ENCODE measurements at regions not wholly inside any gene's neighbourhood (a gene's known extent, or its start where the extent isn't known, plus 50 kb on each side); places are given as distances from the start of the nearest gene placed in this dataset.
A peak's percentile ranks its signal among the peaks of the same experiment; 100 is the strongest.
"Not testable (repeated sequence)": the region's sequence is repeated elsewhere in the genome, so short reads cannot be mapped to it uniquely, and the experiment has no call there.

DNA sequence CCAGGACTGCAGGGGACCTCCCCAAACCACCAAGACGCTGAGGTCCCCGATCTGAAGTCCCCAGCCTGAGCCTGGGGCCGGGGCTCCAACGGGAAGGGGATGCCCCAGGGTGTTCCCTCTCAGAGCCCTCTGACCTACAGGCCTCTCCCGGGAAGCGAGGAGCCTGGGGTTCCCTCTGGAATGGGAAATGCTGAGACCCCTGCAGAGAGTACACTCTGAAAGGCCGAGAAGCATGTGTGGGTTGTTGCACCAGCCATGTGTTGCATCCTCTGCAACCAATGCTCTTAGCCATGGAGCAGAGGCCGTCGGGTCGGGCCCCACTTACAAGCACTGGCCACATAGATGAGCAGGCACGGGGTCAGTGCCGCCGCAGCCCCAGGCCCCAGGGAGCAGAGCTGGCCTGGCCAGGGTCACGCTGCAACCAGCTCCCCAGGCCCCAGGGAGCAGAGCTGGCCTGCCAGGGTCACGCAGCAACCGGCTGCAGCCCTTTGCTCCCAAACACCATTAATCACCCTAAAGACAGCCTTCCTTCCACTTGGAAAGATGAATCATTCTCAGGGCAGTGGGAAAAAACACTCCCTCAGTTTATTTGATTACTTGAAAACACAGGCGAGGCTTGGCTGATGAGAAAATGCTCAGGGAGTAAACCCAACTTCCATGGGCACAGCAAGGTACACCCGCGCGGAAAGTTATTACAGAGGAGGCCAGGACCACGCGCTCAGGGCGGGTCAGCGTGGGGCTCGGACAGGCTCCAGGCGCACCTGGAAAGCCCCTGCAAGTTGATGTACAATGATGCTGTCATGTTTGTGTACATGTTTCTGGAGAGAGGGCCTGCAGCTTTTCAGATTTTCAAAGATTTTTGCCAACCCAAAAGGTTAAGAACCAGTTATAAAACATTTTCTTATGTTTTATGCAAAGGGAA, 78.0 kb upstream of the AFDN start:
- no peak overlapping the region for H3K27ac ChIP-seq
- no peak for DNase-seq
- WGBS, 2 donors: 78 to 85% methylated on average over 18 to 25 of the region's 26 CpGs
- H3K9me3 ChIP-seq: no peaks in the 10 kb centered on the region
- intact Hi-C loops (cut with DNase I; ENCODE audit: low total_unique reads): no loop called here
- TF ChIP-seq CTCF (IDR thresholded peaks at IDR 0.05) (no peak), POLR2A (IDR thresholded peaks at IDR 0.05) (no peak)
- peaks cover 20% of the 10 kb centered on the region for H3K4me1 ChIP-seq
- H3K27me3 ChIP-seq: no peaks in the 10 kb centered on the region
- no peak overlapping the region for H3K4me3 ChIP-seq
- no peaks in the 10 kb centered on the region for H3K36me3 ChIP-seq (ENCODE audit: low read depth, missing control alignments)

DNA sequence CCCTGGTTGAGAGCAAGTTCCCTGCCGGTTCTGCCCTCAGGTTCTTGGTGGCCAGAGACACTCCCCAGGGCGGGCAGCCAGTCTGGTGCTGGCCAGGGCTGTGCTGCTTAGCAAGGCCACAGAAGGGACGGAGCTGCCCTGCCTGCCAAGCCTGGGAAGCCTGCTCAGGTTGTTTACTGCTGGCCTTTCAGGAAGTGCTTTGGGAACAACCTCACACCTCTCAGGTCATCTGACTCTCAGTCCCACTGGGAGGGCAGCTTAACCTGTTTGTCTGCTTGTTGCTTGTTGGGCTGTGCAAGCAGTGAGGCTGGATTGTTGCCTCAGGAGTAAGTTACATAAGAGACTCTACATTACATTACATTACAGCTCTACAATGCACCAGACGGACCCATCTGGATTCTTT, 75.8 kb upstream of the AFDN start:
- DNase-seq: peak; percentile 68
- Histone ChIP-seq H3K27me3 (no peaks in the 10 kb centered on the region), H3K4me1 (peaks cover 16% of the 10 kb centered on the region), H3K36me3 (ENCODE audit: low read depth, missing control alignments) (no peaks in the 10 kb centered on the region), H3K27ac (no peak overlapping the region), H3K9me3 (no peaks in the 10 kb centered on the region), H3K4me3 (no peak overlapping the region)
- intact Hi-C loops (cut with DNase I; ENCODE audit: low total_unique reads): no loop called here
- 47 to 51% methylated on average over 4 of the region's 4 CpGs for WGBS, 2 donors
- TF ChIP-seq CTCF (IDR thresholded peaks at IDR 0.05) (no peak), POLR2A (IDR thresholded peaks at IDR 0.05) (no peak)

GRCh38 chr6:167751579-167752115, 75.1 kb upstream of the AFDN start:
- no peaks in the 10 kb centered on the region for H3K9me3 ChIP-seq
- intact Hi-C loops (cut with DNase I; ENCODE audit: low total_unique reads): no loop called here
- peaks cover 14% of the 10 kb centered on the region for H3K4me1 ChIP-seq
- H3K4me3 ChIP-seq: no peak overlapping the region
- H3K27me3 ChIP-seq: no peaks in the 10 kb centered on the region
- no peak overlapping the region for H3K27ac ChIP-seq
- no peak for TF ChIP-seq CTCF (IDR thresholded peaks at IDR 0.05)
- no peak for TF ChIP-seq POLR2A (IDR thresholded peaks at IDR 0.05)
- DNase-seq: no peak
- no peaks in the 10 kb centered on the region for H3K36me3 ChIP-seq (ENCODE audit: low read depth, missing control alignments)
- 81 to 87% methylated on average over 7 of the region's 7 CpGs for WGBS, 2 donors

DNA sequence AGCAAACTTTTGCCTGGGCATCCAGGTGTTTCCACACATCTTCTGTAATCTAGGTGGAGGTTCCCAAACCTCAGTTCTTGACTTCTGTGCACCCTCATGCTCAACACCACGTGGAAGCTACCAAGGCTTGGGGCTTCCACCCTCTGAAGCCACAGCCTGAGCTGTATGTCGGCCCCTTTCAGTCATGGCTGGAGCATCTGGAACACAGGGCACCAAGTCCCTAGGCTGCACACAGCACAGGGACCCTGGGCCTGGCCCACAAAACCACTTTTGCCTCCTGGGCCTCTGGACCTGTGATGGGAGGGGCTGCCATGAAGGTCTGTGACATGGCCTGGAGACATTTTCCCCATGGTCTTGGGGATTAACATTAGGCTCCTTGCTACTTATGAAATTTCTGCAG, 73.4 kb upstream of the AFDN start:
- DNase-seq; H3K4me3 ChIP-seq; H3K27me3 ChIP-seq; H3K27ac ChIP-seq; intact Hi-C loops (cut with DNase I; ENCODE audit: low total_unique reads); H3K36me3 ChIP-seq (ENCODE audit: low read depth, missing control alignments); H3K9me3 ChIP-seq: not testable (repeated sequence)
- peaks cover 14% of the 10 kb centered on the region for H3K4me1 ChIP-seq
- 92% methylated on average over 2 of the region's 2 CpGs; no CpG with 5 or more reads in 1 of the 2 donors for WGBS, 2 donors

DNA sequence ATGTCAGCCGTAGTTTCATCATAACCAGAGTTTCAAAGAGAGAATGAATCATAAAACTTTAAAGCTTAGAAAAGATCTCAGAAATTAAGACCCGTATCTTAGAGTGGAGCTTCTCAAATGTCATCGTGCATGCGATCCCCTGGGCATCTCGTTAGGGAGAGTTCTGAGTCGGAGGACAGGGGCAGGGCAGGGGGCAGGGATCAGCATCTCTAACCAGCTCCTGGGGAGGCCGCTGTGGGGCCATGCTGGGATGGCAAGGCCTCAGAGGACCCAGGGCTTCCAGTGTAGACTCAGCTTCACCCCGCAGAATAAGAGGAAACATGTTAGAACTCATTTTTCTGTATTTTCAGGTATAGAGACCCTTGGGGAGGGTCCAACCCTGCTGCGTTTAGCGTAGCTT, 72.0 kb upstream of the AFDN start:
- intact Hi-C loops (cut with DNase I; ENCODE audit: low total_unique reads): no loop called here
- H3K9me3 ChIP-seq: no peaks in the 10 kb centered on the region
- no peak overlapping the region for H3K27ac ChIP-seq
- H3K27me3 ChIP-seq: no peaks in the 10 kb centered on the region
- TF ChIP-seq CTCF (IDR thresholded peaks at IDR 0.05): no peak
- no peak for TF ChIP-seq POLR2A (IDR thresholded peaks at IDR 0.05)
- no peaks in the 10 kb centered on the region for H3K36me3 ChIP-seq (ENCODE audit: low read depth, missing control alignments)
- WGBS, 2 donors: 88 to 94% methylated on average over 10 of the region's 10 CpGs
- H3K4me1 ChIP-seq: peaks cover 14% of the 10 kb centered on the region
- DNase-seq: no peak
- H3K4me3 ChIP-seq: no peak overlapping the region
